ENCODE measurements at regions not wholly inside any gene's neighbourhood (a gene's known extent, or its start where the extent isn't known, plus 50 kb on each side); places are given as distances from the start of the nearest gene placed in this dataset.

- Histone ChIP-seq H3K36me3 (ENCODE audit: insufficient read depth) (no peaks in the 10 kb centered on the region), H3K9ac (peak overlapping the region; percentile 41; the same call in 1 of the 2 replicates), H2AFZ (ENCODE audit: low read depth) (peak overlapping the region; percentile 80), H3K27me3 (ENCODE audit: insufficient read depth, low read depth) (no peaks in the 10 kb centered on the region), H4K20me1 (ENCODE audit: insufficient read depth) (no peaks in the 10 kb centered on the region), H3K4me1 (ENCODE audit: low read depth, poor library complexity, severe bottlenecking) (peaks cover 25% of the 10 kb centered on the region), H3K79me2 (ENCODE audit: insufficient read depth, low read depth) (no peaks in the 10 kb centered on the region), H3K27ac (peak overlapping the region; percentile 63), H3K4me2 (peak overlapping the region; percentile 61), H3K4me3 (IDR thresholded peaks at IDR 0.05; ENCODE audit: insufficient read depth, low read depth, low read length) (no peak overlapping the region)
- TF ChIP-seq CTCF (conservative IDR thresholded peaks at IDR 0.05; ENCODE audit: low read depth, low read length) = no peak
These were observed 567.2 kb downstream of the TMX3 start for GRCh38 chr18:68147728-68148127.

GRCh38 chr18:68121826-68122225, 593.1 kb downstream of the TMX3 start:
- Histone ChIP-seq H3K27ac (no peak overlapping the region), H2AFZ (ENCODE audit: low read depth) (no peak overlapping the region), H3K27me3 (ENCODE audit: insufficient read depth, low read depth) (no peaks in the 10 kb centered on the region), H3K36me3 (ENCODE audit: insufficient read depth) (no peaks in the 10 kb centered on the region), H3K4me3 (IDR thresholded peaks at IDR 0.05; ENCODE audit: insufficient read depth, low read depth, low read length) (no peak overlapping the region), H4K20me1 (ENCODE audit: insufficient read depth) (no peaks in the 10 kb centered on the region), H3K9ac (no peak overlapping the region), H3K4me1 (ENCODE audit: low read depth, poor library complexity, severe bottlenecking) (no peaks in the 10 kb centered on the region), H3K79me2 (ENCODE audit: insufficient read depth, low read depth) (no peaks in the 10 kb centered on the region), H3K4me2 (no peak overlapping the region)
- no peak for TF ChIP-seq CTCF (conservative IDR thresholded peaks at IDR 0.05; ENCODE audit: low read depth, low read length)

- no peaks in the 10 kb centered on the region for H3K79me2 ChIP-seq (ENCODE audit: insufficient read depth, low read depth)
- no peak overlapping the region for H3K4me2 ChIP-seq
- TF ChIP-seq CTCF (conservative IDR thresholded peaks at IDR 0.05; ENCODE audit: low read depth, low read length) = no peak
- no peaks in the 10 kb centered on the region for H4K20me1 ChIP-seq (ENCODE audit: insufficient read depth)
- H2AFZ ChIP-seq (ENCODE audit: low read depth) = no peak overlapping the region
- H3K4me1 ChIP-seq (ENCODE audit: low read depth, poor library complexity, severe bottlenecking) = no peaks in the 10 kb centered on the region
- H3K27me3 ChIP-seq (ENCODE audit: insufficient read depth, low read depth) = no peaks in the 10 kb centered on the region
- H3K36me3 ChIP-seq (ENCODE audit: insufficient read depth) = no peaks in the 10 kb centered on the region
- no peak overlapping the region for H3K27ac ChIP-seq
- no peak overlapping the region for H3K9ac ChIP-seq
- no peak overlapping the region for H3K4me3 ChIP-seq (IDR thresholded peaks at IDR 0.05; ENCODE audit: insufficient read depth, low read depth, low read length)
These were observed 593.6 kb downstream of the TMX3 start for GRCh38 chr18:68121308-68121707.

GRCh38 chr18:68114989-68115388, 598.5 kb upstream of the DSEL start:
- no peak for TF ChIP-seq CTCF (conservative IDR thresholded peaks at IDR 0.05; ENCODE audit: low read depth, low read length)
- no peak overlapping the region for H2AFZ ChIP-seq (ENCODE audit: low read depth)

More at GRCh38 chr18:68114989-68115388, 598.5 kb upstream of the DSEL start:
- H3K36me3 ChIP-seq (ENCODE audit: insufficient read depth) = no peaks in the 10 kb centered on the region
- H3K4me2 ChIP-seq = no peak overlapping the region
- H3K79me2 ChIP-seq (ENCODE audit: insufficient read depth, low read depth) = no peaks in the 10 kb centered on the region
- H3K4me1 ChIP-seq (ENCODE audit: low read depth, poor library complexity, severe bottlenecking) = no peaks in the 10 kb centered on the region
- no peaks in the 10 kb centered on the region for H3K27me3 ChIP-seq (ENCODE audit: insufficient read depth, low read depth)
- no peak overlapping the region for H3K9ac ChIP-seq
- H3K27ac ChIP-seq = no peak overlapping the region
- H4K20me1 ChIP-seq (ENCODE audit: insufficient read depth) = no peaks in the 10 kb centered on the region
- no peak overlapping the region for H3K4me3 ChIP-seq (IDR thresholded peaks at IDR 0.05; ENCODE audit: insufficient read depth, low read depth, low read length)

Measured in KMS-11 (cell line).